ENCODE measurements at regions not wholly inside any gene's neighbourhood (a gene's known extent, or its start where the extent isn't known, plus 50 kb on each side); places are given as distances from the start of the nearest gene placed in this dataset.

- TF ChIP-seq CTCF (IDR thresholded peaks at IDR 0.05; ENCODE audit: borderline replicate concordance, extremely low read depth, low read length, poor library complexity, severe bottlenecking): no peak
- no peak for TF ChIP-seq EZH2 (IDR thresholded peaks at IDR 0.05; ENCODE audit: borderline replicate concordance, low read depth, low read length, severe bottlenecking)
These were observed 179.2 kb upstream of the KHDRBS2 start for GRCh38 chr6:62465206-62465605.

All from DND-41 (cell line).